ENCODE measurements at regions not wholly inside any gene's neighbourhood (a gene's known extent, or its start where the extent isn't known, plus 50 kb on each side); places are given as distances from the start of the nearest gene placed in this dataset.
A peak's percentile ranks its signal among the peaks of the same experiment; 100 is the strongest.

GRCh38 chr7:67453580-67454380 lies 457.1 kb downstream of the TYW1 start:
- no peak overlapping the region for H3K27ac ChIP-seq
- no peak for DNase-seq
- H3K9me3 ChIP-seq: no peaks in the 10 kb centered on the region
- H3K4me1 ChIP-seq: no peaks in the 10 kb centered on the region
- no peaks in the 10 kb centered on the region for H3K27me3 ChIP-seq
- no peaks in the 10 kb centered on the region for H3K36me3 ChIP-seq
- TF ChIP-seq EP300 (IDR thresholded peaks at IDR 0.05) (no peak), CTCF (IDR thresholded peaks at IDR 0.05) (no peak), POLR2AphosphoS5 (IDR thresholded peaks at IDR 0.05) (no peak), POLR2A (IDR thresholded peaks at IDR 0.05) (no peak)
- WGBS, 2 donors: 61 to 70% methylated on average over 16 of the region's 16 CpGs
- intact Hi-C loops (cut with DNase I): no loop called here
- no peak overlapping the region for H3K4me3 ChIP-seq

- Histone ChIP-seq H3K36me3 (no peaks in the 10 kb centered on the region), H3K4me3 (no peak overlapping the region), H3K27me3 (no peaks in the 10 kb centered on the region), H3K4me1 (no peaks in the 10 kb centered on the region), H3K27ac (no peak overlapping the region), H3K9me3 (no peaks in the 10 kb centered on the region)
- TF ChIP-seq EP300 (IDR thresholded peaks at IDR 0.05) (no peak), POLR2AphosphoS5 (IDR thresholded peaks at IDR 0.05) (no peak), CTCF (IDR thresholded peaks at IDR 0.05) (no peak), POLR2A (IDR thresholded peaks at IDR 0.05) (no peak)
- DNase-seq: no peak
- WGBS, 2 donors: 80 to 87% methylated on average over 1 of the region's 1 CpG
- intact Hi-C loops (cut with DNase I): no loop called here
These were observed 458.9 kb downstream of the TYW1 start for GRCh38 chr7:67455508-67455907.

- peak; percentile 92 for DNase-seq
- intact Hi-C loops (cut with DNase I): loop anchor here (1.0 to 5.0 kb wide), 3 partner anchors 59 to 1715 kb away; no protein-coding TSS in a partner anchor
- no peak overlapping the region for H3K4me3 ChIP-seq
- H3K9me3 ChIP-seq: peaks cover 0 to 4% (median 0%) of the 10 kb centered on the region in 4 donors
- TF ChIP-seq POLR2AphosphoS5 (IDR thresholded peaks at IDR 0.05) (peak; percentile 95 to 99 (median 97)), EP300 (IDR thresholded peaks at IDR 0.05) (peak; percentile 39 to 86 (median 71)), POLR2A (IDR thresholded peaks at IDR 0.05) (no peak)
- 36 to 69% methylated on average over 9 of the region's 9 CpGs for WGBS, 2 donors
- H3K27ac ChIP-seq: peak overlapping the region; percentile 56 to 76 (median 64)
- H3K36me3 ChIP-seq: no peaks in the 10 kb centered on the region
- peaks cover 0 to 40% (median 26%) of the 10 kb centered on the region in 4 donors for H3K4me1 ChIP-seq
- H3K27me3 ChIP-seq: no peaks in the 10 kb centered on the region
These were observed 466.2 kb downstream of the TYW1 start for GRCh38 chr7:67462781-67463191.

- TF ChIP-seq CTCF (IDR thresholded peaks at IDR 0.05) (no peak), POLR2AphosphoS5 (IDR thresholded peaks at IDR 0.05) (no peak), POLR2A (IDR thresholded peaks at IDR 0.05) (no peak), EP300 (IDR thresholded peaks at IDR 0.05) (no peak)
- no peak for DNase-seq
- Histone ChIP-seq H3K27ac (peak overlapping the region; percentile 56 to 76 (median 64)), H3K36me3 (no peaks in the 10 kb centered on the region), H3K4me3 (no peak overlapping the region), H3K4me1 (peaks cover 0 to 41% (median 26%) of the 10 kb centered on the region in 4 donors), H3K27me3 (no peaks in the 10 kb centered on the region), H3K9me3 (peaks cover 0 to 4% (median 0%) of the 10 kb centered on the region in 4 donors)
- 76 to 91% methylated on average over 1 of the region's 1 CpG for WGBS, 2 donors
- intact Hi-C loops (cut with DNase I): loop anchor here (1.0 to 5.0 kb wide), 3 partner anchors 60 to 1714 kb away; no protein-coding TSS in a partner anchor
These were observed 466.7 kb downstream of the TYW1 start for GRCh38 chr7:67463316-67463715.

- 68 to 76% methylated on average over 1 of the region's 1 CpG for WGBS, 2 donors
- peak overlapping the region in 3 of 4 donors; percentile 63 to 76 (median 66) for H3K27ac ChIP-seq
- intact Hi-C loops (cut with DNase I): loop anchor here (1.0 to 5.0 kb wide), 3 partner anchors 61 to 1713 kb away; no protein-coding TSS in a partner anchor
These were observed 467.4 kb downstream of the TYW1 start for GRCh38 chr7:67463983-67464382.

More at GRCh38 chr7:67463983-67464382, 467.4 kb downstream of the TYW1 start:
- H3K4me3 ChIP-seq: no peak overlapping the region
- no peak for DNase-seq
- peaks cover 0 to 41% (median 26%) of the 10 kb centered on the region in 4 donors for H3K4me1 ChIP-seq
- H3K27me3 ChIP-seq: no peaks in the 10 kb centered on the region
- TF ChIP-seq POLR2A (IDR thresholded peaks at IDR 0.05) (no peak), EP300 (IDR thresholded peaks at IDR 0.05) (no peak), CTCF (IDR thresholded peaks at IDR 0.05) (no peak), POLR2AphosphoS5 (IDR thresholded peaks at IDR 0.05) (peak in 3 of 4 donors; percentile 11 to 79 (median 69))
- H3K9me3 ChIP-seq: peaks cover 0 to 4% (median 0%) of the 10 kb centered on the region in 4 donors
- no peaks in the 10 kb centered on the region for H3K36me3 ChIP-seq
